Neural cell (in vitro differentiated cells): ENCODE measurements at regions not wholly inside any gene's neighbourhood (a gene's known extent, or its start where the extent isn't known, plus 50 kb on each side); places are given as distances from the start of the nearest gene placed in this dataset.

Experiments used
- H2AFZ ChIP-seq: fragments of 200-600, 300-800 bp; sonication (generic), shearing (Covaris generic); 2 replicates; pipeline ENCODE4 v1.6.0; 2014; ENCODE audit warnings: low read depth, mild to moderate bottlenecking, antibody characterized with exemption, low read length, moderate library complexity
- H3F3A ChIP-seq: fragments of 200-600 bp; shearing (Covaris generic); 2 replicates; pipeline ENCODE4 v1.6.1; 2016; ENCODE audit warnings: mild to moderate bottlenecking, moderate library complexity, mixed read lengths, antibody characterized with exemption, low read length; ENCODE audit not compliant: insufficient read depth, poor library complexity, severe bottlenecking
- H3K27ac ChIP-seq: fragments of 200-600, 300-800 bp; sonication (generic), shearing (Covaris generic); 2 replicates; pipeline ENCODE4 v1.5.1; 2014; ENCODE audit warnings: mild to moderate bottlenecking, low read length, moderate library complexity
- H3K27me3 ChIP-seq: fragments of 300-800, 200-600 bp; sonication (generic), shearing (Covaris generic); 2 replicates; pipeline ENCODE4 v1.6.0; 2014; ENCODE audit warnings: mild to moderate bottlenecking, low read depth, low read length, moderate library complexity; ENCODE audit not compliant: insufficient read depth
- H3K36me3 ChIP-seq: fragments of 300-800, 200-600 bp; sonication (generic), shearing (Covaris generic); 2 replicates; pipeline ENCODE4 v1.5.1; 2014; ENCODE audit warnings: mild to moderate bottlenecking, antibody characterized with exemption, low read length, moderate library complexity; ENCODE audit not compliant: insufficient read depth
- H3K4me2 ChIP-seq: fragments of 300-800, 200-600 bp; sonication (generic), shearing (Covaris generic); 2 replicates; pipeline ENCODE4 v1.6.0; 2014; ENCODE audit warnings: mild to moderate bottlenecking, low read length
- H3K4me3 ChIP-seq: fragments of 300-800, 200-600 bp; sonication (generic), shearing (Covaris generic); 2 replicates; pipeline ENCODE4 v1.5.1; 2014; ENCODE audit warnings: mild to moderate bottlenecking, low read length, moderate library complexity
- H3K79me2 ChIP-seq: fragments of 200-600 bp; shearing (Covaris generic); replicated peaks from 2 replicates; pipeline ENCODE4 v1.6.0; 2014; ENCODE audit warnings: mild to moderate bottlenecking, low read length, moderate library complexity; ENCODE audit not compliant: insufficient read depth
- H3K9ac ChIP-seq: fragments of 300-800, 200-600 bp; sonication (generic), shearing (Covaris generic); 2 replicates; pipeline ENCODE4 v1.6.1; 2016; ENCODE audit warnings: mild to moderate bottlenecking, low read length, mixed read lengths
- H3K9me2 ChIP-seq: fragments of 200-600 bp; shearing (Covaris generic); 2 replicates; pipeline ENCODE4 v1.6.1; 2016; ENCODE audit warnings: mild to moderate bottlenecking, low read length, mixed read lengths; ENCODE audit not compliant: insufficient read depth
- H3K9me3 ChIP-seq: fragments of 200-600, 300-800 bp; sonication (generic), shearing (Covaris generic); 2 replicates; pipeline ENCODE4 v1.6.1; 2016; ENCODE audit warnings: mild to moderate bottlenecking, mixed run types, low read length, moderate library complexity, mixed read lengths
- H4K20me1 ChIP-seq: fragments of 200-600 bp; shearing (Covaris generic); 2 replicates; pipeline ENCODE4 v1.6.1; 2016; ENCODE audit warnings: mild to moderate bottlenecking, mixed run types; ENCODE audit not compliant: insufficient read depth
- EP300 ChIP-seq: fragments of 450-650 bp; conservative IDR thresholded peaks from 2 replicates; pipeline ENCODE4 v1.6.1; 2014; ENCODE audit warnings: antibody characterized with exemption, mild to moderate bottlenecking, moderate library complexity; ENCODE audit not compliant: poor library complexity, severe bottlenecking
- EZH2 ChIP-seq: fragments of 200-600, 300-800 bp; shearing (Covaris generic), sonication (generic); IDR thresholded peaks from 2 replicates; pipeline ENCODE4 v1.6.1; 2014; ENCODE audit warnings: antibody characterized with exemption, low read length, borderline replicate concordance, mild to moderate bottlenecking; ENCODE audit not compliant: insufficient read depth, poor library complexity, severe bottlenecking
- MXI1 ChIP-seq: fragments of 450-650 bp; conservative IDR thresholded peaks from 2 replicates; pipeline ENCODE4 v1.6.1; 2014; ENCODE audit warnings: antibody characterized with exemption, mild to moderate bottlenecking; ENCODE audit not compliant: poor library complexity, severe bottlenecking
- POLR2AphosphoS5 ChIP-seq: IDR thresholded peaks from 2 replicates; pipeline ENCODE4 v1.6.1; 2012
- RAD21 ChIP-seq: fragments of 450-650 bp; conservative IDR thresholded peaks from 2 replicates; pipeline ENCODE4 v1.6.1; 2014; ENCODE audit warnings: antibody characterized with exemption, mild to moderate bottlenecking, moderate library complexity
- SMC3 ChIP-seq: fragments of 450-650 bp; conservative IDR thresholded peaks from 2 replicates; pipeline ENCODE4 v1.6.1; 2014; ENCODE audit warnings: antibody characterized with exemption, mild to moderate bottlenecking, moderate library complexity; ENCODE audit not compliant: poor library complexity
- TAF1 ChIP-seq: IDR thresholded peaks from 2 replicates; pipeline ENCODE4 v1.6.1; 2012; ENCODE audit warnings: low read depth
- TF ChIP-seq, protein P1 (sequence below): fragments of 450-650 bp; IDR thresholded peaks from 2 replicates; pipeline ENCODE4 v1.5.1; 2014; ENCODE audit warnings: antibody characterized with exemption, mild to moderate bottlenecking, moderate library complexity; ENCODE audit not compliant: poor library complexity, severe bottlenecking
- TF ChIP-seq, protein P2 (sequence below): IDR thresholded peaks from 2 replicates; pipeline ENCODE4 v1.6.1; 2012; ENCODE audit warnings: borderline replicate concordance

DNA sequence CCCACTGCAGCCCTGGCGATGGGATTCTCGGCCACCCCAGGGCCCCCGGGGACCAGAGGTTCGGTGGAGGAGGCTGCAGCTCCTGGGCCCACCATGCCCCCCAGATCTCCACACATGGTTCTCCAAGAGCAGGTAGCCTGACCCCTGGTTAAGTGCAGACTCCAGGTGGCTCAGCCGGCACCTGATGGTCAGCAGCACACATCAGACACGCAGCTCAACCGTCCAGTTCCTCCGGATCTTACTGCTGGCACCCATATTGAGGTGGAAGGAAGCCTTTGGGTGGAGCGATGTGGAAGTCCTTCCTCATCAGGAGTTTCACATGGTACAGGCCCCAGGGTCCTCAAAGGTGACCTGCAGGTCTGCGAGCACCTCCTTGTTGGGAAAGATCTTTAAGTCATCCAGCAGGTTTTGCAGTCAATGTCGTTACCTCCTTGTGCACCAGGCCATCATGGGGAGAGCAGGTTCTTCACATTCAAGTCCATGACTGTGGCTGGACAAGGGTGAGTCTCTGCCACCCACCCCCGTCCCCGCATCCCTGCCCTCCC is 74.2 kb upstream of the EEPD1 start (continued):
- TF ChIP-seq, protein P1, sequence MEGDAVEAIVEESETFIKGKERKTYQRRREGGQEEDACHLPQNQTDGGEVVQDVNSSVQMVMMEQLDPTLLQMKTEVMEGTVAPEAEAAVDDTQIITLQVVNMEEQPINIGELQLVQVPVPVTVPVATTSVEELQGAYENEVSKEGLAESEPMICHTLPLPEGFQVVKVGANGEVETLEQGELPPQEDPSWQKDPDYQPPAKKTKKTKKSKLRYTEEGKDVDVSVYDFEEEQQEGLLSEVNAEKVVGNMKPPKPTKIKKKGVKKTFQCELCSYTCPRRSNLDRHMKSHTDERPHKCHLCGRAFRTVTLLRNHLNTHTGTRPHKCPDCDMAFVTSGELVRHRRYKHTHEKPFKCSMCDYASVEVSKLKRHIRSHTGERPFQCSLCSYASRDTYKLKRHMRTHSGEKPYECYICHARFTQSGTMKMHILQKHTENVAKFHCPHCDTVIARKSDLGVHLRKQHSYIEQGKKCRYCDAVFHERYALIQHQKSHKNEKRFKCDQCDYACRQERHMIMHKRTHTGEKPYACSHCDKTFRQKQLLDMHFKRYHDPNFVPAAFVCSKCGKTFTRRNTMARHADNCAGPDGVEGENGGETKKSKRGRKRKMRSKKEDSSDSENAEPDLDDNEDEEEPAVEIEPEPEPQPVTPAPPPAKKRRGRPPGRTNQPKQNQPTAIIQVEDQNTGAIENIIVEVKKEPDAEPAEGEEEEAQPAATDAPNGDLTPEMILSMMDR = no peak

DNA sequence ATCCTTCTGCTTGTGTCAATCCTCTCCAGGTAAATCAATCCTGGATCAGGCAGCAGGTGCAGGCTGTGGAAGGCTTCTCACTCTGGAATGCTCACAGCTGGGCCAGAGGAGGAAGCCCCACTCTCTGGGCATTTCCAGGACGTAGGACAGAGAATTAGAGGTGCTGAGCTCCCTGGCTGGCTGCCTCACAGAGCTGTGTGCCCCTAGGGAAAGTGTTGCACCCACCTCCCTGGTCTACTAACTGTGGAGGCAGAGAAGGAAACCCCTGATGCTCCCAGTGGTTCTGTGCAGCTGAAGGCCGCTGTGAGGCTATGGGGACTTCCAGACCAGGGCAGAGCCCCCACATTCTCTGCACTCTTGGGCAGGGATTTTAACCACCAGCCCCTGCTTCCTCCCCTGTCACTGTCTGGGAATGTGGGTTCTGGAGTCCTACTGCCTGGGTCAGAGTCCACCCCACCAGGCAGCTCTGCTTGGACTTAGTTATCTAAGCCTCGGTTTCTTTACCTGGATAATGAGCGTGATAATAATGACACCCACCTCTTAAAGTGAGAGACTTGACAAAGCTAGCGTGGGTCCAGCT is 73.5 kb upstream of the EEPD1 start:
- no peaks in the 10 kb centered on the region for H3K9me2 ChIP-seq
- no peaks in the 10 kb centered on the region for H3K79me2 ChIP-seq
- no peaks in the 10 kb centered on the region for H3K36me3 ChIP-seq
- H3K27ac ChIP-seq = no peak overlapping the region
- H2AFZ ChIP-seq = no peak overlapping the region
- H3K27me3 ChIP-seq = no peaks in the 10 kb centered on the region
- H3K4me3 ChIP-seq = no peak overlapping the region
- no peak overlapping the region for H3K9ac ChIP-seq
- H3F3A ChIP-seq = no peaks in the 10 kb centered on the region
- H3K4me2 ChIP-seq = no peak overlapping the region
- no peaks in the 10 kb centered on the region for H4K20me1 ChIP-seq
- TF ChIP-seq SMC3 (no peak), RAD21 (no peak), POLR2AphosphoS5 (no peak), TAF1 (no peak), EZH2 (no peak), MXI1 (no peak), EP300 (no peak)
- TF ChIP-seq, protein P1 = no peak
- TF ChIP-seq, protein P2, sequence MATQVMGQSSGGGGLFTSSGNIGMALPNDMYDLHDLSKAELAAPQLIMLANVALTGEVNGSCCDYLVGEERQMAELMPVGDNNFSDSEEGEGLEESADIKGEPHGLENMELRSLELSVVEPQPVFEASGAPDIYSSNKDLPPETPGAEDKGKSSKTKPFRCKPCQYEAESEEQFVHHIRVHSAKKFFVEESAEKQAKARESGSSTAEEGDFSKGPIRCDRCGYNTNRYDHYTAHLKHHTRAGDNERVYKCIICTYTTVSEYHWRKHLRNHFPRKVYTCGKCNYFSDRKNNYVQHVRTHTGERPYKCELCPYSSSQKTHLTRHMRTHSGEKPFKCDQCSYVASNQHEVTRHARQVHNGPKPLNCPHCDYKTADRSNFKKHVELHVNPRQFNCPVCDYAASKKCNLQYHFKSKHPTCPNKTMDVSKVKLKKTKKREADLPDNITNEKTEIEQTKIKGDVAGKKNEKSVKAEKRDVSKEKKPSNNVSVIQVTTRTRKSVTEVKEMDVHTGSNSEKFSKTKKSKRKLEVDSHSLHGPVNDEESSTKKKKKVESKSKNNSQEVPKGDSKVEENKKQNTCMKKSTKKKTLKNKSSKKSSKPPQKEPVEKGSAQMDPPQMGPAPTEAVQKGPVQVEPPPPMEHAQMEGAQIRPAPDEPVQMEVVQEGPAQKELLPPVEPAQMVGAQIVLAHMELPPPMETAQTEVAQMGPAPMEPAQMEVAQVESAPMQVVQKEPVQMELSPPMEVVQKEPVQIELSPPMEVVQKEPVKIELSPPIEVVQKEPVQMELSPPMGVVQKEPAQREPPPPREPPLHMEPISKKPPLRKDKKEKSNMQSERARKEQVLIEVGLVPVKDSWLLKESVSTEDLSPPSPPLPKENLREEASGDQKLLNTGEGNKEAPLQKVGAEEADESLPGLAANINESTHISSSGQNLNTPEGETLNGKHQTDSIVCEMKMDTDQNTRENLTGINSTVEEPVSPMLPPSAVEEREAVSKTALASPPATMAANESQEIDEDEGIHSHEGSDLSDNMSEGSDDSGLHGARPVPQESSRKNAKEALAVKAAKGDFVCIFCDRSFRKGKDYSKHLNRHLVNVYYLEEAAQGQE = no peak
- no peaks in the 10 kb centered on the region for H3K9me3 ChIP-seq

DNA sequence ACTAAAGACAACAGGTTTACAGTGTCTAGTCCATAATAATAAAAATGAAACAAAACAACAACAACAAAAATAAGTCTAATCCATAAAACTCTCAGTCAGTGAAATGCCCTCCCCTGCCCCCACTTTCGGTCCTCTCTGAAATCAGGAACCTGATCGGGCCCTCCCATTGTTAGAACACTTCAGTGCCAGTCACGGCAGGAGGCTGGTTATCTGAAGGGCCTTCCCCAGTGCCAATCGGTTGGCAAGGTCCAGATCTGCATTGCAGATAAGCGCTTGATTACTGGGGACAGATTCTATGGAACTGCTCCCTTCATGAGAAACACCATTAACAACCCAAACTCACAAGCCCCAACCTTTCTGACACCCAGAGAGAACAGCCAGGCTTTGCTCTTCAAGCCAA is 72.2 kb upstream of the EEPD1 start:
- Histone ChIP-seq H3K9me2 (no peaks in the 10 kb centered on the region), H3K36me3 (no peaks in the 10 kb centered on the region), H4K20me1 (no peaks in the 10 kb centered on the region), H3K4me2 (no peak overlapping the region), H3K79me2 (no peaks in the 10 kb centered on the region), H3K27ac (no peak overlapping the region), H3K27me3 (no peaks in the 10 kb centered on the region), H2AFZ (no peak overlapping the region), H3K4me3 (no peak overlapping the region), H3K9ac (no peak overlapping the region), H3F3A (no peaks in the 10 kb centered on the region), H3K9me3 (no peaks in the 10 kb centered on the region)
- TF ChIP-seq POLR2AphosphoS5 = no peak
- TF ChIP-seq, protein P1 = no peak
- TF ChIP-seq RAD21 = no peak
- TF ChIP-seq SMC3 = no peak
- no peak for TF ChIP-seq EZH2
- TF ChIP-seq, protein P2 = no peak
- no peak for TF ChIP-seq TAF1
- TF ChIP-seq MXI1 = no peak
- no peak for TF ChIP-seq EP300
